ENCODE measurements at regions not wholly inside any gene's neighbourhood (a gene's known extent, or its start where the extent isn't known, plus 50 kb on each side); places are given as distances from the start of the nearest gene placed in this dataset.

- H3K79me2 ChIP-seq (ENCODE audit: insufficient read depth, low read length) = no peaks in the 10 kb centered on the region
- H3K27me3 ChIP-seq (ENCODE audit: insufficient read depth, low read length, poor library complexity, severe bottlenecking) = no peaks in the 10 kb centered on the region
- no peak overlapping the region for H3K9ac ChIP-seq (ENCODE audit: low read depth, low read length, poor library complexity, severe bottlenecking)
- no peak overlapping the region for H3K4me2 ChIP-seq (ENCODE audit: low read depth, low read length, poor library complexity, severe bottlenecking)
- H3K9me3 ChIP-seq (ENCODE audit: insufficient read depth, low read depth, low read length) = no peaks in the 10 kb centered on the region
- no peaks in the 10 kb centered on the region for H4K20me1 ChIP-seq (ENCODE audit: insufficient read depth, low read length, poor library complexity, severe bottlenecking)
- H3K4me3 ChIP-seq (ENCODE audit: low read length, poor library complexity, severe bottlenecking) = no peak overlapping the region
- no peaks in the 10 kb centered on the region for H3K36me3 ChIP-seq (ENCODE audit: insufficient read depth, low read length)
- no peak overlapping the region for H2AFZ ChIP-seq (ENCODE audit: low read length)
- no peaks in the 10 kb centered on the region for H3F3A ChIP-seq (ENCODE audit: low read depth)
- no peaks in the 10 kb centered on the region for H3K9me2 ChIP-seq (replicated peaks; ENCODE audit: low read depth, low read length)
- peaks cover 3% of the 10 kb centered on the region for H3K4me1 ChIP-seq (ENCODE audit: insufficient read depth, low read length, poor library complexity, severe bottlenecking)
- no peak for TF ChIP-seq EZH2phosphoT487 (IDR thresholded peaks at IDR 0.05; ENCODE audit: borderline replicate concordance)
- no peak for TF ChIP-seq CTCF (conservative IDR thresholded peaks at IDR 0.05; ENCODE audit: low read length)
Measured at GRCh38 chr2:9110346-9110884, 96.2 kb upstream of the ASAP2 start.

GRCh38 chr2:9109871-9110270 is 96.7 kb upstream of the ASAP2 start:
- no peaks in the 10 kb centered on the region for H3K36me3 ChIP-seq (ENCODE audit: insufficient read depth, low read length)
- H3K9me3 ChIP-seq (ENCODE audit: insufficient read depth, low read depth, low read length) = no peaks in the 10 kb centered on the region
- no peak overlapping the region for H3K9ac ChIP-seq (ENCODE audit: low read depth, low read length, poor library complexity, severe bottlenecking)
- H4K20me1 ChIP-seq (ENCODE audit: insufficient read depth, low read length, poor library complexity, severe bottlenecking) = no peaks in the 10 kb centered on the region
- H3K4me1 ChIP-seq (ENCODE audit: insufficient read depth, low read length, poor library complexity, severe bottlenecking) = peaks cover 3% of the 10 kb centered on the region
- no peaks in the 10 kb centered on the region for H3K79me2 ChIP-seq (ENCODE audit: insufficient read depth, low read length)
- TF ChIP-seq CTCF (conservative IDR thresholded peaks at IDR 0.05; ENCODE audit: low read length) (no peak), EZH2phosphoT487 (IDR thresholded peaks at IDR 0.05; ENCODE audit: borderline replicate concordance) (no peak)
- no peak overlapping the region for H3K4me2 ChIP-seq (ENCODE audit: low read depth, low read length, poor library complexity, severe bottlenecking)
- H3F3A ChIP-seq (ENCODE audit: low read depth) = no peaks in the 10 kb centered on the region
- H3K9me2 ChIP-seq (replicated peaks; ENCODE audit: low read depth, low read length) = no peaks in the 10 kb centered on the region
- no peaks in the 10 kb centered on the region for H3K27me3 ChIP-seq (ENCODE audit: insufficient read depth, low read length, poor library complexity, severe bottlenecking)
- no peak overlapping the region for H3K4me3 ChIP-seq (ENCODE audit: low read length, poor library complexity, severe bottlenecking)
- H2AFZ ChIP-seq (ENCODE audit: low read length) = no peak overlapping the region

- H2AFZ ChIP-seq (ENCODE audit: low read length) = no peak overlapping the region
- no peaks in the 10 kb centered on the region for H3K9me2 ChIP-seq (replicated peaks; ENCODE audit: low read depth, low read length)
- H3K9ac ChIP-seq (ENCODE audit: low read depth, low read length, poor library complexity, severe bottlenecking) = no peak overlapping the region
- no peak overlapping the region for H3K4me2 ChIP-seq (ENCODE audit: low read depth, low read length, poor library complexity, severe bottlenecking)
- H4K20me1 ChIP-seq (ENCODE audit: insufficient read depth, low read length, poor library complexity, severe bottlenecking) = no peaks in the 10 kb centered on the region
- no peaks in the 10 kb centered on the region for H3K27me3 ChIP-seq (ENCODE audit: insufficient read depth, low read length, poor library complexity, severe bottlenecking)
- no peaks in the 10 kb centered on the region for H3K36me3 ChIP-seq (ENCODE audit: insufficient read depth, low read length)
- TF ChIP-seq CTCF (conservative IDR thresholded peaks at IDR 0.05; ENCODE audit: low read length) (no peak), EZH2phosphoT487 (IDR thresholded peaks at IDR 0.05; ENCODE audit: borderline replicate concordance) (no peak)
- no peaks in the 10 kb centered on the region for H3F3A ChIP-seq (ENCODE audit: low read depth)
- H3K4me3 ChIP-seq (ENCODE audit: low read length, poor library complexity, severe bottlenecking) = no peak overlapping the region
- H3K9me3 ChIP-seq (ENCODE audit: insufficient read depth, low read depth, low read length) = no peaks in the 10 kb centered on the region
- no peaks in the 10 kb centered on the region for H3K79me2 ChIP-seq (ENCODE audit: insufficient read depth, low read length)
- H3K4me1 ChIP-seq (ENCODE audit: insufficient read depth, low read length, poor library complexity, severe bottlenecking) = no peaks in the 10 kb centered on the region
Measured at GRCh38 chr2:9108210-9108967, 98.2 kb upstream of the ASAP2 start.
